PC-3 (cell line): ENCODE measurements at regions not wholly inside any gene's neighbourhood (a gene's known extent, or its start where the extent isn't known, plus 50 kb on each side); places are given as distances from the start of the nearest gene placed in this dataset.

Experiments used
- CTCF ChIP-seq: fragments of 300-600 bp; sonication (generic); conservative IDR thresholded peaks from 2 replicates; pipeline ENCODE4 v1.5.1; 2017; ENCODE audit warnings: antibody characterized with exemption, low read depth, mild to moderate bottlenecking, low read length
- EZH2 ChIP-seq: fragments of 300-600 bp; sonication (generic); IDR thresholded peaks from one replicate; pipeline ENCODE4 v1.6.1; 2017; ENCODE audit warnings: antibody characterized with exemption, mild to moderate bottlenecking, low read length; ENCODE audit not compliant: unreplicated experiment

- TF ChIP-seq CTCF, result no peak
- no peak for TF ChIP-seq EZH2
These were observed 77.9 kb upstream of the ATG10 start for GRCh38 chr5:81893961-81894360.
